H1 (cell line): ENCODE measurements at regions not wholly inside any gene's neighbourhood (a gene's known extent, or its start where the extent isn't known, plus 50 kb on each side); places are given as distances from the start of the nearest gene placed in this dataset.
A peak's percentile ranks its signal among the peaks of the same experiment; 100 is the strongest.

Source experiments
- CTCF ChIA-PET: fragments of 300-600 bp; sonication (Branson Sonifier 250); formaldehyde crosslinking; loops from one replicate; lab custom pipeline; 2021; ENCODE audit not compliant: partially characterized antibody; lab: Charles Lee
- POLR2A ChIA-PET: fragments of 300-600 bp; sonication (Branson Sonifier 250); formaldehyde crosslinking; loops from one replicate; lab custom pipeline; 2021; ENCODE audit warnings: inconsistent platforms; ENCODE audit not compliant: partially characterized antibody; lab: Charles Lee
- DNase-seq, 2 experiments: peaks; one replicate each; pipeline versions ENCODE4 v3.0.0 to v3.0.0-alpha.2; 2010 to 2022; ENCODE audit warnings: low spot score in 2 of 2, low read depth in 1 of 2, mixed read lengths in 1 of 2
- FAIRE-seq: peaks from 2 replicates; lab custom pipeline; 2011; peaks lifted over from hg19 to GRCh38; lab: Jason Lieb, UNC
- H2AFZ ChIP-seq: 2 replicates; pipeline ENCODE4 v1.8.1; 2012; ENCODE audit warnings: low read length, inconsistent platforms
- H2AK5ac ChIP-seq: 2 replicates; pipeline ENCODE4 v1.6.1; 2013; ENCODE audit warnings: low read depth, low read length
- H2BK120ac ChIP-seq: replicated peaks from 2 replicates; pipeline ENCODE3; 2013; ENCODE audit warnings: low read depth, low read length, inconsistent platforms
- H2BK12ac ChIP-seq: 2 replicates; pipeline ENCODE4 v1.6.1; 2013; ENCODE audit warnings: low read depth, low read length
- H2BK15ac ChIP-seq: 2 replicates; pipeline ENCODE4 v1.6.1; 2013; ENCODE audit warnings: low read length
- H2BK20ac ChIP-seq: 2 replicates; pipeline ENCODE4 v1.6.1; 2013; ENCODE audit warnings: low read length
- H2BK5ac ChIP-seq: 2 replicates; pipeline ENCODE4 v1.6.1; 2013; ENCODE audit warnings: low read depth, low read length
- H3K14ac ChIP-seq: 2 replicates; pipeline ENCODE4 v1.6.1; 2013; ENCODE audit warnings: inconsistent platforms; ENCODE audit not compliant: insufficient read length
- H3K18ac ChIP-seq: 2 replicates; pipeline ENCODE4 v1.6.1; 2013; ENCODE audit warnings: low read length; ENCODE audit errors: extremely low read depth
- H3K23ac ChIP-seq: 2 replicates; pipeline ENCODE4 v1.6.1; 2013; ENCODE audit warnings: inconsistent platforms; ENCODE audit not compliant: insufficient read length
- H3K23me2 ChIP-seq: 2 replicates; pipeline ENCODE4 v1.6.1; 2013; ENCODE audit warnings: low read depth, low read length
- H3K27ac ChIP-seq: 2 replicates; pipeline ENCODE4 v1.6.1; 2011; ENCODE audit warnings: low read depth, low read length, inconsistent platforms
- H3K27me3 ChIP-seq, 4 experiments: replicated peaks in 1 of 4; 1 replicate in 1 of 4; 2 replicates in 3 of 4; pipeline versions ENCODE4 v1.6.1 to v1.8.1; 2011 to 2013; ENCODE audit warnings: low read length in 3 of 4, mild to moderate bottlenecking in 3 of 4, inconsistent platforms in 2 of 4, mixed read lengths in 2 of 4, moderate library complexity in 1 of 4; ENCODE audit not compliant: control insufficient read depth in 3 of 4, insufficient read depth in 3 of 4; ENCODE audit errors: extremely low read depth in 1 of 4
- H3K36me3 ChIP-seq, 4 experiments: 2 replicates each; pipeline versions ENCODE4 v1.6.1 to v1.8.1; 2011 to 2013; ENCODE audit warnings: mild to moderate bottlenecking in 4 of 4, low read length in 3 of 4, moderate library complexity in 2 of 4, control low read depth in 1 of 4, inconsistent platforms in 1 of 4; ENCODE audit not compliant: insufficient read depth in 4 of 4, control insufficient read depth in 2 of 4
- H3K4ac ChIP-seq: replicated peaks from 2 replicates; pipeline ENCODE3; 2013; ENCODE audit warnings: low read length, low read depth, mixed read lengths, inconsistent platforms; ENCODE audit not compliant: insufficient read length
- H3K4me1 ChIP-seq, 4 experiments: replicated peaks in 1 of 4; 1 replicate in 1 of 4; 2 replicates in 3 of 4; pipeline versions ENCODE4 v1.6.1 to v1.8.1; 2011 to 2013; ENCODE audit warnings: low read length in 3 of 4, inconsistent platforms in 2 of 4, mixed read lengths in 1 of 4; ENCODE audit not compliant: insufficient read depth in 4 of 4, control insufficient read depth in 3 of 4
- H3K4me2 ChIP-seq, 2 experiments: 2 replicates each; pipeline versions ENCODE4 v1.6.1 to v1.8.1; 2011 to 2013; ENCODE audit warnings: low read depth in 2 of 2, low read length in 2 of 2, control low read depth in 1 of 2, inconsistent platforms in 1 of 2, mild to moderate bottlenecking in 1 of 2; ENCODE audit not compliant: insufficient read depth in 1 of 2
- H3K4me3 ChIP-seq, 4 experiments: fragments of 200-600, 300-600 bp in 1 of 4; sonication (generic), shearing (Covaris generic), sonication (Bioruptor Twin) in 1 of 4; 2 replicates each; pipeline versions ENCODE4 v1.5.1 to v1.8.1; 2011 to 2016; ENCODE audit warnings: low read length in 4 of 4, low read depth in 3 of 4, control low read depth in 2 of 4, inconsistent platforms in 2 of 4, mild to moderate bottlenecking in 2 of 4, mixed read lengths in 1 of 4, moderate library complexity in 1 of 4; ENCODE audit not compliant: insufficient read depth in 2 of 4; ENCODE audit errors: extremely low read depth in 1 of 4
- H3K56ac ChIP-seq: replicated peaks from 2 replicates; pipeline ENCODE3; 2013; ENCODE audit warnings: low read depth, mild to moderate bottlenecking, mixed read lengths, low read length, inconsistent platforms; ENCODE audit not compliant: insufficient read length
- H3K79me1 ChIP-seq: 2 replicates; pipeline ENCODE4 v1.6.1; 2013; ENCODE audit warnings: low read depth, low read length, control low read depth
- H3K79me2 ChIP-seq, 2 experiments: 2 replicates each; pipeline versions ENCODE4 v1.6.1 to v1.8.1; 2012 to 2013; ENCODE audit warnings: low read length in 2 of 2, mild to moderate bottlenecking in 2 of 2, inconsistent platforms in 1 of 2; ENCODE audit not compliant: insufficient read depth in 2 of 2, control insufficient read depth in 1 of 2
- H3K9ac ChIP-seq, 4 experiments: replicated peaks in 1 of 4; 1 replicate in 1 of 4; 2 replicates in 3 of 4; pipeline versions ENCODE4 v1.6.1 to v1.8.1; 2011 to 2013; ENCODE audit warnings: low read depth in 3 of 4, low read length in 3 of 4, control low read depth in 2 of 4, mild to moderate bottlenecking in 2 of 4, moderate library complexity in 2 of 4, inconsistent platforms in 1 of 4; ENCODE audit errors: extremely low read depth in 1 of 4
- H3K9me3 ChIP-seq, 2 experiments: 2 replicates each; pipeline versions ENCODE4 v1.6.1 to v1.8.1; 2012 to 2013; ENCODE audit warnings: mild to moderate bottlenecking in 2 of 2, moderate library complexity in 2 of 2, control low read depth in 1 of 2, inconsistent platforms in 1 of 2, low read depth in 1 of 2, low read length in 1 of 2, mixed read lengths in 1 of 2; ENCODE audit not compliant: insufficient read depth in 2 of 2
- H4K20me1 ChIP-seq, 2 experiments: replicated peaks in 1 of 2; 2 replicates each; pipeline versions ENCODE3 to v1.8.1; 2011 to 2013; ENCODE audit warnings: inconsistent platforms in 2 of 2, low read length in 2 of 2, mild to moderate bottlenecking in 1 of 2; ENCODE audit not compliant: insufficient read depth in 2 of 2, control insufficient read depth in 1 of 2
- H4K5ac ChIP-seq: 2 replicates; pipeline ENCODE4 v1.6.1; 2013; ENCODE audit warnings: low read length, low read depth, mixed read lengths, inconsistent platforms; ENCODE audit not compliant: insufficient read length
- H4K8ac ChIP-seq: 2 replicates; pipeline ENCODE4 v1.8.0; 2013; ENCODE audit warnings: mild to moderate bottlenecking, moderate library complexity, low read length, inconsistent platforms; ENCODE audit not compliant: insufficient read depth; ENCODE audit errors: extremely low read depth
- H4K91ac ChIP-seq: replicated peaks from 2 replicates; pipeline ENCODE3; 2013; ENCODE audit warnings: low read length, mixed read lengths, inconsistent platforms; ENCODE audit not compliant: insufficient read length
- CBX5 ChIP-seq: fragments of 300-800, 300-1000 bp; sonication (generic); IDR thresholded peaks from 2 replicates; pipeline ENCODE4 v1.7.1; 2016; ENCODE audit warnings: antibody characterized with exemption, low read length, low read depth
- CBX8 ChIP-seq: fragments of 300-800, 300-1000 bp; sonication (generic); IDR thresholded peaks from 2 replicates; pipeline ENCODE4 v1.7.1; 2016; ENCODE audit warnings: low read depth, low read length, borderline replicate concordance
- EGR1 ChIP-seq: IDR thresholded peaks from 2 replicates; pipeline ENCODE4 v1.6.1; 2011; ENCODE audit warnings: low read depth, low read length, borderline replicate concordance
- EZH2 ChIP-seq: fragments of 200-600 bp; sonication (generic); IDR thresholded peaks from 2 replicates; pipeline ENCODE4 v1.7.1; 2012; ENCODE audit warnings: low read depth, mild to moderate bottlenecking, moderate library complexity, low read length, inconsistent platforms; ENCODE audit not compliant: severe bottlenecking
- RNF2 ChIP-seq: fragments of 200-900, 300-1000 bp; sonication (generic); IDR thresholded peaks from 2 replicates; pipeline ENCODE4 v1.7.1; 2016; ENCODE audit warnings: borderline replicate concordance, low read depth, mild to moderate bottlenecking, antibody characterized with exemption, low read length; ENCODE audit not compliant: poor library complexity, severe bottlenecking; ENCODE audit errors: missing control alignments
- TAF7 ChIP-seq: optimal IDR thresholded peaks from 2 replicates; pipeline ENCODE3; 2011; ENCODE audit warnings: low read depth, mild to moderate bottlenecking, inconsistent platforms, low read length, moderate library complexity, borderline replicate concordance
- TEAD4 ChIP-seq: IDR thresholded peaks from 2 replicates; pipeline ENCODE4 v1.6.1; 2012; ENCODE audit warnings: low read depth, low read length, inconsistent platforms, mixed read lengths
- YY1 ChIP-seq: IDR thresholded peaks from 2 replicates; pipeline ENCODE4 v1.6.1; 2011; ENCODE audit warnings: low read depth, mild to moderate bottlenecking, low read length
- WGBS, 2 experiments: shearing (Covaris generic) in 1 of 2; methylation state at CpG; one replicate each; pipeline versions ENCODE4 v1.1.6 to v1.1.7; 2013 to 2015; ENCODE audit warnings: low lambda C conversion rate in 2 of 2, mixed read lengths in 2 of 2, inconsistent platforms in 1 of 2, low coverage in 1 of 2, missing lambda C conversion rate in 1 of 2; ENCODE audit not compliant: insufficient replicate concordance in 2 of 2, insufficient coverage in 1 of 2, insufficient read length in 1 of 2; ENCODE audit errors: extremely low coverage in 1 of 2, missing lambda C conversion rate in 1 of 2; 5-methylcytosine and 5-hydroxymethylcytosine counted together
- TF ChIP-seq, protein P1 (sequence below): IDR thresholded peaks from 2 replicates; pipeline ENCODE4 v1.6.1; 2011; ENCODE audit warnings: low read depth, mild to moderate bottlenecking, low read length; ENCODE audit not compliant: insufficient read depth

DNA sequence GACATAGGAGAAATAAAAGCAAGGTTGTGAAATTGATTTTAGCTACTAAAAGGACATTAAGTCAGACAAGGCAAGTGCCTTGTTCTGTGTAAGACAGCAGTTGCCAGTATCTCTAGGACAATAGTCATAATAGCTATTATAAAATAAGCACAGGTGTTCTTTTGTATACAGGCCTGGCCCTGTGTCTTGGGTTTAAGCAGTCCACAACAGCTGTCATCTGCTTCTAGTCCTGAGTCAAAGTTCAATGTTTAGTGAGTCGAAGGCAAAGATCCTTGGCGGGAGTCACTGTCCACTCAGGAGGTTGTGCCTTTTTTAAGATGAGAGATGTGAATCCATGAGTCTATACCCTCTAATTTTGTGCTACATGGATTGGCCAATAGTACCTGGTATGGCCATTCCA lies 79.5 kb downstream of the SC5D start:
- H3K23me2 ChIP-seq: no peaks in the 10 kb centered on the region
- H3K79me2 ChIP-seq: no peaks in the 10 kb centered on the region
- FAIRE-seq (no peak), DNase-seq (no peak)
- H3K36me3 ChIP-seq: no peaks in the 10 kb centered on the region
- H2BK15ac ChIP-seq: no peak overlapping the region
- CTCF ChIA-PET: interaction anchor here (0.9 to 1.3 kb wide), 3 partner anchors 14 to 37 kb away, joined by 3 to 4 read pairs (median 3); no protein-coding TSS in a partner anchor
- H3K27me3 ChIP-seq: no peaks in the 10 kb centered on the region; a peak in 1 of 7 replicates
- peak overlapping the region; percentile 60; the same call in 1 of the 2 replicates for H2BK5ac ChIP-seq
- H3K27ac ChIP-seq: 0 out of 2 replicates have a peak overlapping the region, but pooled peaks have one; percentile 20
- H3K4ac ChIP-seq: peak overlapping the region; percentile 40
- peak overlapping the region; percentile 20; the same call in 1 of the 2 replicates for H2BK12ac ChIP-seq
- H3K14ac ChIP-seq: no peak overlapping the region
- H4K5ac ChIP-seq: no peak overlapping the region
- POLR2A ChIA-PET: interaction anchor here (1.5 kb wide), 1 partner anchor 80 kb away, joined by 3 read pairs; the partner anchor contains the start of gene SC5D
- H2BK120ac ChIP-seq: peak overlapping the region; percentile 50
- WGBS, 2 experiments: 74% methylated on average over 2 of the region's 2 CpGs; no CpG with 5 or more reads in 1 of the 2 experiments
- no peak overlapping the region for H2AFZ ChIP-seq
- H4K8ac ChIP-seq: no peak overlapping the region
- peaks cover 7 to 28% (median 18%) of the 10 kb centered on the region in 4 experiments; a peak in 5 of 7 replicates for H3K4me1 ChIP-seq
- H3K9ac ChIP-seq: no peak overlapping the region
- peak overlapping the region in 1 of 2 experiments; percentile 70; a peak in 1 of 4 replicates for H3K4me2 ChIP-seq
- H4K91ac ChIP-seq: peak overlapping the region; percentile 16
- H3K9me3 ChIP-seq: no peaks in the 10 kb centered on the region
- no peaks in the 10 kb centered on the region for H3K79me1 ChIP-seq
- H2AK5ac ChIP-seq: no peak overlapping the region
- no peaks in the 10 kb centered on the region for H4K20me1 ChIP-seq
- no peak overlapping the region for H3K23ac ChIP-seq
- H3K18ac ChIP-seq: 0 out of 2 replicates have a peak overlapping the region, but pooled peaks have one; percentile 42
- H3K4me3 ChIP-seq: no peak overlapping the region
- H2BK20ac ChIP-seq: peak overlapping the region; percentile 23
- no peak overlapping the region for H3K56ac ChIP-seq
- TF ChIP-seq CBX5: no peak
- TF ChIP-seq, protein P1, sequence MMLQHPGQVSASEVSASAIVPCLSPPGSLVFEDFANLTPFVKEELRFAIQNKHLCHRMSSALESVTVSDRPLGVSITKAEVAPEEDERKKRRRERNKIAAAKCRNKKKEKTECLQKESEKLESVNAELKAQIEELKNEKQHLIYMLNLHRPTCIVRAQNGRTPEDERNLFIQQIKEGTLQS: no peak
- TF ChIP-seq CBX8: no peak
- no peak for TF ChIP-seq YY1
- TF ChIP-seq TAF7: no peak
- no peak for TF ChIP-seq EZH2
- no peak for TF ChIP-seq RNF2
- TF ChIP-seq EGR1: no peak
- TF ChIP-seq TEAD4: no peak
